ENCODE measurements at regions not wholly inside any gene's neighbourhood (a gene's known extent, or its start where the extent isn't known, plus 50 kb on each side); places are given as distances from the start of the nearest gene placed in this dataset.

DNA sequence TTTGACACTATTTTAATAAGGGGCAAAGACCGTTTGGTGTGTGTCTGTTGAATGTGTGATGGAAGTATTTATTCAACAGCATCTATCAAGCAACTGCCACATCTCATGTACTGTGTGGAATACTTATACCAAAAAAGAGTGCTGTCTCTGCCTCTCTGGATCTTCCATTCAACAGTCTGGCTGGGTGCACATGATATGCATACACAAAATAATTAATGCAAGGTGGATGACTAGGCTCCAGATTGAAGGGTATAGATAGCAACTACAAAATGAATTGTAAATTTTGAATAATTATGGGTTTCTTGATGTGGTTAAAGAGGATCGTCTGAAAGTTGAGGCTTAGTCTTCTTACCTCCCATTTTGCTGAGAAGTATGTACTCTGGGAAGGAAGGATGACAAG lies 145.9 kb upstream of the OTX2 start (continued):
- TF ChIP-seq KLF6 (CRISPR knock-in tag; IDR thresholded peaks at IDR 0.05; ENCODE audit: borderline replicate concordance): no peak
- TF ChIP-seq, protein P1, sequence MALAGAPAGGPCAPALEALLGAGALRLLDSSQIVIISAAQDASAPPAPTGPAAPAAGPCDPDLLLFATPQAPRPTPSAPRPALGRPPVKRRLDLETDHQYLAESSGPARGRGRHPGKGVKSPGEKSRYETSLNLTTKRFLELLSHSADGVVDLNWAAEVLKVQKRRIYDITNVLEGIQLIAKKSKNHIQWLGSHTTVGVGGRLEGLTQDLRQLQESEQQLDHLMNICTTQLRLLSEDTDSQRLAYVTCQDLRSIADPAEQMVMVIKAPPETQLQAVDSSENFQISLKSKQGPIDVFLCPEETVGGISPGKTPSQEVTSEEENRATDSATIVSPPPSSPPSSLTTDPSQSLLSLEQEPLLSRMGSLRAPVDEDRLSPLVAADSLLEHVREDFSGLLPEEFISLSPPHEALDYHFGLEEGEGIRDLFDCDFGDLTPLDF (CRISPR knock-in tag; IDR thresholded peaks at IDR 0.05): no peak
- no peak for TF ChIP-seq SREBF1 (IDR thresholded peaks at IDR 0.05; ENCODE audit: borderline replicate concordance, low read depth, low read length)

DNA sequence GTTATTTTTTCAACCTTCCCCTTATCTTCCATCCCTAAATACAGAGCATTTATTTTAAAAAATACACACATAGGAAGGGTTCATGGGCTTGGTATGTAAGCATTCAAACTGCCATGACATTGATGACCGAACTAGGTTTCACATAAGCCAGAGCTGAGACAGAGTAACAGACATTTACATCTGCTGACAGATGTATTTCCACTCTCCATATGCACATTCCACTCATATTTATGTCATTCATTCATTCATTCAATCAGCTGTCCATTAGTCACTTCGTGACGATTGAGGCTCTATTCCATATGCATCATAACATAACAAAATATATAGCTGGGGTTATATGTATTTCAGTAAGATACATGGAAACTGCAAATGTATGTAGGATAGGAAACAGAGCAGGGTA lies 145.5 kb upstream of the OTX2 start:
- no peak for ATAC-seq
- no peak for DNase-seq (ENCODE audit: extremely low read depth in 1 of 4, low spot score in 3 of 4)
- Histone ChIP-seq H3K4me3 (no peak overlapping the region), H2AFZ (ENCODE audit: low read depth, low read length) (no peak overlapping the region), H3K27ac (ENCODE audit: extremely low read depth, low read depth, low read length) (no peak overlapping the region), H3K4me1 (replicated peaks in 1 of 2; ENCODE audit: control insufficient read depth in 2 of 2, insufficient read depth in 2 of 2, low read length in 2 of 2) (no peaks in the 10 kb centered on the region; a peak in 2 of 5 replicates), H3K9ac (ENCODE audit: insufficient read depth in 1 of 2, low read depth in 2 of 2, low read length in 2 of 2) (no peak overlapping the region), H3K9me1 (ENCODE audit: control insufficient read depth, insufficient read depth, low read length) (no peaks in the 10 kb centered on the region), H3K9me3 (replicated peaks; ENCODE audit: control insufficient read depth, insufficient read depth, low read depth, low read length) (no peaks in the 10 kb centered on the region), H4K20me1 (replicated peaks; ENCODE audit: control insufficient read depth, insufficient read depth, low read length) (no peaks in the 10 kb centered on the region), H3K4me2 (ENCODE audit: insufficient read depth, low read length) (no peak overlapping the region), H3K27me3 (ENCODE audit: control insufficient read depth in 2 of 2, insufficient read depth in 2 of 2, low read length in 2 of 2) (no peaks in the 10 kb centered on the region), H3K79me2 (ENCODE audit: control insufficient read depth, insufficient read depth, low read length) (no peaks in the 10 kb centered on the region), H3K36me3 (ENCODE audit: control insufficient read depth, insufficient read depth, low read length) (no peaks in the 10 kb centered on the region)
- intact Hi-C loops (cut with micrococcal nuclease) (no loop called here), in situ Hi-C loops (cut with MboI) (no loop called here)
- ChIA-PET POLR2A (no interaction called here), CTCF (ENCODE audit: low intra/inter-chr PET ratio) (no interaction called here)
- no peak for TF ChIP-seq ZNF24 (IDR thresholded peaks at IDR 0.05)
- WGBS (ENCODE audit: insufficient coverage, low coverage, missing lambda C conversion rate): 59% methylated on average over 3 of the region's 3 CpGs
- FAIRE-seq: no peak
- no TSS peak for BruUV-seq (replicated peaks)

DNA sequence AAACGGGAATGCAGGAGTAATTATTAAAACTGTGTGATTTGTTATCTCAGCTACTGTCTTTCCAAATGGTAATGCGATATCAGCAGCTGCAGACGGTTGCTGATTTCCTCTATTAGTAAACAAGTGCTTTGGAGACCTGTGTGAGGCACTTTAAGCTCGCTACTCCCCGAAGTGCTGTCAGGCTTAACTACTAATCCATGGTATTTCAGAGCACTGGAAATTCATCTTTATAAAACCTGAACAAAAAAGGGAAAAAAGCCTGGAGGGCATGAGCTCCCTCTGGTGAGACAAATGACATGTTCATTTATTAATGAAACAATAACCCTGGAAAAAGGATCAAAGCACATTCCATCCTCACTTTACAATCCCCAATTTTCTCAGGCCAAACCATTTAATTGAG lies 143.6 kb upstream of the OTX2 start:
- no peak overlapping the region for H3K4me3 ChIP-seq
- CTCF ChIA-PET (ENCODE audit: low intra/inter-chr PET ratio): no interaction called here
- no peaks in the 10 kb centered on the region for H3K9me1 ChIP-seq (ENCODE audit: control insufficient read depth, insufficient read depth, low read length)
- intact Hi-C loops (cut with micrococcal nuclease): no loop called here
- no peak overlapping the region for H3K9ac ChIP-seq (ENCODE audit: insufficient read depth in 1 of 2, low read depth in 2 of 2, low read length in 2 of 2)
- no peaks in the 10 kb centered on the region for H4K20me1 ChIP-seq (replicated peaks; ENCODE audit: control insufficient read depth, insufficient read depth, low read length)
- no peak for FAIRE-seq
- H3K79me2 ChIP-seq (ENCODE audit: control insufficient read depth, insufficient read depth, low read length): no peaks in the 10 kb centered on the region
- no peak for DNase-seq (ENCODE audit: extremely low read depth in 1 of 4, low spot score in 3 of 4)
- no TSS peak for BruUV-seq (replicated peaks)
- H3K9me3 ChIP-seq (replicated peaks; ENCODE audit: control insufficient read depth, insufficient read depth, low read depth, low read length): no peaks in the 10 kb centered on the region
- in situ Hi-C loops (cut with MboI): no loop called here
- H3K27me3 ChIP-seq (ENCODE audit: control insufficient read depth in 2 of 2, insufficient read depth in 2 of 2, low read length in 2 of 2): no peaks in the 10 kb centered on the region
- POLR2A ChIA-PET: no interaction called here
- ATAC-seq: no peak
- H3K27ac ChIP-seq (ENCODE audit: extremely low read depth, low read depth, low read length): no peak overlapping the region
- H3K4me2 ChIP-seq (ENCODE audit: insufficient read depth, low read length): no peak overlapping the region
- H3K36me3 ChIP-seq (ENCODE audit: control insufficient read depth, insufficient read depth, low read length): no peaks in the 10 kb centered on the region
- TF ChIP-seq PHB (CRISPR knock-in tag; IDR thresholded peaks at IDR 0.05) (no peak), SMARCE1 (IDR thresholded peaks at IDR 0.05) (no peak), MTA1 (IDR thresholded peaks at IDR 0.05; ENCODE audit: borderline replicate concordance) (no peak)
- WGBS (ENCODE audit: insufficient coverage, low coverage, missing lambda C conversion rate): 55% methylated on average over 3 of the region's 5 CpGs
- H3K4me1 ChIP-seq (replicated peaks in 1 of 2; ENCODE audit: control insufficient read depth in 2 of 2, insufficient read depth in 2 of 2, low read length in 2 of 2): no peaks in the 10 kb centered on the region; a peak in 1 of 5 replicates
- H2AFZ ChIP-seq (ENCODE audit: low read depth, low read length): no peak overlapping the region

Data from K562 (cell line).